ENCODE measurements at regions not wholly inside any gene's neighbourhood (a gene's known extent, or its start where the extent isn't known, plus 50 kb on each side); places are given as distances from the start of the nearest gene placed in this dataset.

GRCh38 chr2:49261781-49262180 lies 107.5 kb upstream of the FSHR start:
- TF ChIP-seq REST (IDR thresholded peaks at IDR 0.05; ENCODE audit: insufficient replicate concordance, low read depth) (no peak), CTCF (IDR thresholded peaks at IDR 0.05; ENCODE audit: insufficient read depth, low read length) (no peak), GABPA (IDR thresholded peaks at IDR 0.05; ENCODE audit: low read depth) (no peak), POLR2AphosphoS5 (IDR thresholded peaks at IDR 0.05; ENCODE audit: low read depth) (no peak), SPI1 (IDR thresholded peaks at IDR 0.05; ENCODE audit: borderline replicate concordance, low read depth) (no peak)
